ENCODE measurements at regions not wholly inside any gene's neighbourhood (a gene's known extent, or its start where the extent isn't known, plus 50 kb on each side); places are given as distances from the start of the nearest gene placed in this dataset.

GRCh38 chr4:178953447-178954120, 1511.3 kb upstream of the AGA start:
- Mint-ChIP-seq H3K36me3 (no peaks in the 10 kb centered on the region), H3K9me3 (peaks cover 0 to 7% (median 5%) of the 10 kb centered on the region in 3 donors), H3K27me3 (no peaks in the 10 kb centered on the region), H3K27ac (no peak overlapping the region), H3K4me3 (no peak overlapping the region), H3K4me1 (no peaks in the 10 kb centered on the region)

DNA sequence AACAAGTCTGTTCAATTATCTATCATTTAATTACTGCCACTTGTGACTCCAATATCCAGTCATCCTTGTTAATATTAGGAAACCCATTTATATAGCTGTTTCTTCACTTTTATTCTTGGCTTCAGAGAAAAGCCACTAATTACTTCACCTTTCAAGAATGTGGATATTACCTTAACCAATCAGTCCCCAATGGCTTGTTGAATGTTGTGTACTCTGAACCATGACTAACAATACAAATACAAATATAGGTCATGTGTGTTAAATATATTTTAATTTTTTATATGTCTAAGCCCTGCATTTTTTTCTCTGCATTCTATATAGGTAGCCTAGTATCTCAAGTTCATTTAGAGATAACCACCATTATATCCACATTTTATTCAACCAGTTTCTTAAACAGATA, 1513.4 kb upstream of the AGA start:
- H3K27me3 Mint-ChIP-seq: no peaks in the 10 kb centered on the region
- H3K9me3 Mint-ChIP-seq: peaks cover 0 to 7% (median 5%) of the 10 kb centered on the region in 3 donors
- no peak overlapping the region for H3K27ac Mint-ChIP-seq

GRCh38 chr4:178958725-178959440, 1516.6 kb upstream of the AGA start:
- Mint-ChIP-seq H3K9me3 (peaks cover 0 to 6% (median 5%) of the 10 kb centered on the region in 3 donors), H3K4me3 (no peak overlapping the region), H3K4me1 (no peaks in the 10 kb centered on the region)

More for the DNA sequence above, 1513.4 kb upstream of the AGA start:
- H3K36me3 Mint-ChIP-seq: no peaks in the 10 kb centered on the region
- H3K4me1 Mint-ChIP-seq: no peaks in the 10 kb centered on the region
- H3K4me3 Mint-ChIP-seq: no peak overlapping the region

DNA sequence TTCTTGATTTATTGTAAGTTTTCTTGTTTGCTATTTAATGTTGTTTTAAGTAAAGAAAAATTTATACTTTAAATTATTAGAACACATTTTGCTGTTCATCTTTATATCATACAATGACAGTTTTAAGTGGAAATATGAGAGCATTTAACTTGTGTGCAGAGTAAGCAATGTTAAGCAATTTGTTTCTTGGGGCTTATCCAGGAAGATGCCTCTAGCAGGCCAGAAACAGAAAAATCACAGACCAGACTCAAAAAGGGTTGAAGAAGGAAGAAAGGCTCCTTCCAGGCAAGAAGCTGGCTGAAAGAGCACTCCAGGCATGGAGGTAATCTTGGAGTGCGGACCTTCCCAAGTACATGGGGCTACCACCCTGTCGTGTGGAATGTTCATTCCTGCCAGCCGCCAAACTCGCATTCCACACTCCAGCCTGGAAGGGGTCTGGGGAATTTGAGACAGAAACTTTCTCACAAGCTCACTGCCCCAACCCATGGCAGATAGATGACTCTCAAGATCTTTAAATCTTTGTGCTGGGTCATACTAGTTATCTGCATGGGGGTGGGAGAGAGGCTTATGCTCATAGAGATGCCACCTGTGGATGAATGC, 1521.3 kb upstream of the AGA start:
- H3K9me3 Mint-ChIP-seq: peaks cover 0 to 8% (median 6%) of the 10 kb centered on the region in 3 donors
- H3K27me3 Mint-ChIP-seq: no peaks in the 10 kb centered on the region
- no peaks in the 10 kb centered on the region for H3K4me1 Mint-ChIP-seq
- no peak overlapping the region for H3K4me3 Mint-ChIP-seq
- no peaks in the 10 kb centered on the region for H3K36me3 Mint-ChIP-seq
- no peak overlapping the region for H3K27ac Mint-ChIP-seq

More at GRCh38 chr4:178958725-178959440, 1516.6 kb upstream of the AGA start:
- H3K27ac Mint-ChIP-seq: no peak overlapping the region
- H3K27me3 Mint-ChIP-seq: no peaks in the 10 kb centered on the region
- no peaks in the 10 kb centered on the region for H3K36me3 Mint-ChIP-seq

- Mint-ChIP-seq H3K27ac (peak overlapping the region in 1 of 3 donors; percentile 43), H3K4me1 (no peaks in the 10 kb centered on the region), H3K9me3 (peaks cover 0 to 10% (median 4%) of the 10 kb centered on the region in 3 donors), H3K27me3 (no peaks in the 10 kb centered on the region), H3K36me3 (no peaks in the 10 kb centered on the region), H3K4me3 (no peak overlapping the region)
These were observed 1524.4 kb upstream of the AGA start for GRCh38 chr4:178966644-178967043.

GRCh38 chr4:178970433-178971140, 1528.3 kb upstream of the AGA start:
- Mint-ChIP-seq H3K4me3 (no peak overlapping the region), H3K9me3 (peaks cover 0 to 8% (median 2%) of the 10 kb centered on the region in 3 donors), H3K27me3 (no peaks in the 10 kb centered on the region), H3K36me3 (no peaks in the 10 kb centered on the region), H3K4me1 (no peaks in the 10 kb centered on the region), H3K27ac (no peak overlapping the region)

DNA sequence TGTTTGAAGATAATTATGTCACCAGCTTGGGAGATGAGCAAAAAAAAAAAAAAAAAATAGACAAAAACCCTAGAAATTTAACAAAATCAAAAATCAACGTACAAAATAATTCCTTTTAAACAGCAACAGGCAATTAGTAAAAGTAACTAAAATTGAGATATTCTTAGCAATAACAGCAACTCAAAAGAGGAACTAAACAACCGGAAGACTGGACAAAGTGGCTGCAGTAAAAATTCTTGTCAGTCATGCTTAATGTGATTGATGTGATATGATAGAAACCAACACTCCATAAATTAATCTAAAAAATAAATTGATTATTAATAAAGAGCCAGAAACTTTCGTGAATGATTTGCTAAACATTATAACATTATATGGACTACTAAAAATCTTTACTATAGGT, 1534.6 kb upstream of the AGA start:
- Mint-ChIP-seq H3K4me3 (no peak overlapping the region), H3K27me3 (no peaks in the 10 kb centered on the region), H3K27ac (no peak overlapping the region), H3K9me3 (peaks cover 0 to 2% (median 0%) of the 10 kb centered on the region in 3 donors), H3K4me1 (no peaks in the 10 kb centered on the region), H3K36me3 (no peaks in the 10 kb centered on the region)

GRCh38 chr4:178993306-178993705, 1551.1 kb upstream of the AGA start:
- Mint-ChIP-seq H3K27me3 (no peaks in the 10 kb centered on the region), H3K27ac (no peak overlapping the region), H3K9me3 (peaks cover 2 to 8% (median 5%) of the 10 kb centered on the region in 3 donors), H3K4me1 (no peaks in the 10 kb centered on the region), H3K4me3 (no peak overlapping the region), H3K36me3 (no peaks in the 10 kb centered on the region)

GRCh38 chr4:179001918-179002317, 1559.7 kb upstream of the AGA start:
- Mint-ChIP-seq H3K36me3 (no peaks in the 10 kb centered on the region), H3K27ac (no peak overlapping the region), H3K4me1 (no peaks in the 10 kb centered on the region), H3K9me3 (peaks cover 0 to 5% (median 0%) of the 10 kb centered on the region in 3 donors), H3K4me3 (no peak overlapping the region), H3K27me3 (no peaks in the 10 kb centered on the region)

GRCh38 chr4:179007755-179008154, 1565.5 kb upstream of the AGA start:
- H3K36me3 Mint-ChIP-seq: no peaks in the 10 kb centered on the region
- H3K27ac Mint-ChIP-seq: no peak overlapping the region
- H3K27me3 Mint-ChIP-seq: no peaks in the 10 kb centered on the region
- no peak overlapping the region for H3K4me3 Mint-ChIP-seq
- no peaks in the 10 kb centered on the region for H3K4me1 Mint-ChIP-seq
- H3K9me3 Mint-ChIP-seq: peaks cover 0 to 2% (median 0%) of the 10 kb centered on the region in 3 donors

DNA sequence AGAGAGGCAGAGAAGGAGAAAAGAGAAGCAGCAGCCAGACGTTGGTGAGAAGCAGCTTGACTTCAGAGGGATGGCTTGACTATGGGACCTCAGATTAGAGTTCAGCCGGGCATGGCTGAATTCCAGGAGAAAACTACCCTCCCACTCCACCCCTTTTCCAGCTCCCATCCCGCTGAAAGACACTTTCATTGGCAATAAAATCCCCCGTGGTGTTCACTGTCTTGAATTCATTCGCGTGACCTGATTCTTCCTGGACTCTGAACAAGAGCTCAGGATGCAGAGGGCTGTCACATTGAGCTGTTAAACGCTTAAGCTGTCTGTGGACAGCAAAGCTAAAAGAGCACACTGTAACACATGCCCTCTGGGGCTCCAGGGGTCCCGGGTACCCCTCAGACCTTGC, 1575.3 kb upstream of the AGA start:
- no peaks in the 10 kb centered on the region for H3K36me3 Mint-ChIP-seq
- no peaks in the 10 kb centered on the region for H3K27me3 Mint-ChIP-seq
- no peaks in the 10 kb centered on the region for H3K4me1 Mint-ChIP-seq
- H3K27ac Mint-ChIP-seq: no peak overlapping the region
- H3K4me3 Mint-ChIP-seq: no peak overlapping the region
- H3K9me3 Mint-ChIP-seq: peaks cover 4 to 16% (median 6%) of the 10 kb centered on the region in 3 donors

DNA sequence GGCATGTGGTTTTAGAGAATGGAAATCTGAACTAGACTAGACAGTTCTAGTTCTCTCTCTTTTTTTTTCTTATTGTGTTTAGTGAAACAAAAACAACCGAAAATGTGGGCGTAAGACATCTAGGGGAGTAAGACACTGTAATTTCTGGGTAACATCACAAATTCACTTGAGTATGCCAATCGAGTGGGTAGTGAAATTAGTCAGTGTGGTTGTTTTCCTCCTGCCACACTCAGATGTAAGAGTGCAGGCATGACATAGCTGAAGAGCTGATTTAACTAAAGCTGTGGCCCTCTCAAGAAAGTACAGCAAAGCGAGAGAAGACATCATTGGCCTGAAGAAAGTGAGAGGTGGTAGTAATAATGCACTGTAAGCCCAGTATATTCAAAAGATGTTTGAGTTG, 1585.3 kb upstream of the AGA start:
- H3K36me3 Mint-ChIP-seq: no peaks in the 10 kb centered on the region

DNA sequence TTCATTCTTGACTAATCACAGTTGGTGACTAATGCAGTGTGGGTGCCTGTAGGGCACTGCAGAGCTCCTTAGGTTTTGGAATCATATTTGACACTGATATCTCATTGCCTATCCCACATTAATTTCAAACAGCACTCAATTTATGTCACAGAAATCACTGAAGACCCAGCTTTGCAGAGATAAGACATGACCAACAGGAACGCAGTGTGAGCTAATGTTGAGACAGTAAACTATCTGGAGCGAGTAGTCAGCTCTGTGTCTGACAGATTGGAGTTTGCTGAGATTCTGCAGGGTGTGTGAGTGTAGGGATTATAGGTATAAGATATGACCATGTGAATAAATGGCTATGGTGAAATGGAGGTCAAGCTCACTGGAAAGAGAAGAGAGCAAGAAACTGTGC, 1586.1 kb upstream of the AGA start:
- Mint-ChIP-seq H3K9me3 (peaks cover 4 to 15% (median 6%) of the 10 kb centered on the region in 3 donors), H3K36me3 (no peaks in the 10 kb centered on the region), H3K27ac (no peak overlapping the region), H3K4me3 (no peak overlapping the region), H3K4me1 (peaks cover 0 to 1% (median 0%) of the 10 kb centered on the region in 3 donors), H3K27me3 (no peaks in the 10 kb centered on the region)

More for the DNA sequence above, 1585.3 kb upstream of the AGA start:
- H3K27me3 Mint-ChIP-seq: no peaks in the 10 kb centered on the region
- H3K4me1 Mint-ChIP-seq: no peaks in the 10 kb centered on the region
- H3K27ac Mint-ChIP-seq: no peak overlapping the region
- H3K4me3 Mint-ChIP-seq: no peak overlapping the region
- peaks cover 4 to 15% (median 6%) of the 10 kb centered on the region in 3 donors for H3K9me3 Mint-ChIP-seq

GRCh38 chr4:179029683-179030082, 1587.4 kb upstream of the AGA start:
- Mint-ChIP-seq H3K4me1 (peaks cover 0 to 1% (median 0%) of the 10 kb centered on the region in 3 donors), H3K27me3 (no peaks in the 10 kb centered on the region), H3K4me3 (no peak overlapping the region), H3K27ac (no peak overlapping the region), H3K36me3 (no peaks in the 10 kb centered on the region), H3K9me3 (peaks cover 3 to 15% (median 6%) of the 10 kb centered on the region in 3 donors)

DNA sequence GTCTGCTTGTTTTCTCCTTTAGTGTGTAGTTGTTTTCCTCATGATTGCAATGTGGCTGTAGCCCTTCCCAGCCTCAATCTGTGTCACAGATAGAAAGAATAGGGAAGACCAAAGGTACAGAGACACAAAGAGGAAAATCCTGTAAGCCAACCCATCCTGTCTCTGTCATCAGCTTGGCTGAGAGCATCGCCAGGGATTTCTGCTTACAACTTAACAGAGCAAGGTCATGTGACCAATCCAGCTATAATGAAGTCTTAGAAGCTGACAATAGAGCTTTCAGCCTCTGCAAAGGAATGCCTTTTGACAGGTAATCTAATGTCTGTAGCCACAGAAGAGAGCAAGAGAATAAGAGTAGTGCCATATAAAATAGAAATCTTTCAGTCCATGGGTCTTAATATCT, 1598.0 kb upstream of the AGA start:
- H3K4me1 Mint-ChIP-seq: no peaks in the 10 kb centered on the region
- no peaks in the 10 kb centered on the region for H3K36me3 Mint-ChIP-seq
- H3K4me3 Mint-ChIP-seq: no peak overlapping the region
- no peak overlapping the region for H3K27ac Mint-ChIP-seq
- H3K27me3 Mint-ChIP-seq: no peaks in the 10 kb centered on the region
- peaks cover 0 to 10% (median 0%) of the 10 kb centered on the region in 3 donors for H3K9me3 Mint-ChIP-seq

All from IgD-negative memory B cell (primary cell).